ENCODE measurements at regions not wholly inside any gene's neighbourhood (a gene's known extent, or its start where the extent isn't known, plus 50 kb on each side); places are given as distances from the start of the nearest gene placed in this dataset.

GRCh38 chr1:22342734-22343191 lies 108.9 kb upstream of the ZBTB40 start:
- TF ChIP-seq EZH2 (optimal IDR thresholded peaks at IDR 0.05; ENCODE audit: low read depth, low read length) (no peak), CTCF (IDR thresholded peaks at IDR 0.05; ENCODE audit: low read length) (no peak), EZH2phosphoT487 (IDR thresholded peaks at IDR 0.05; ENCODE audit: low read length) (no peak)

All from MM.1S (cell line).